ENCODE measurements at regions not wholly inside any gene's neighbourhood (a gene's known extent, or its start where the extent isn't known, plus 50 kb on each side); places are given as distances from the start of the nearest gene placed in this dataset.
A peak's percentile ranks its signal among the peaks of the same experiment; 100 is the strongest.

DNA sequence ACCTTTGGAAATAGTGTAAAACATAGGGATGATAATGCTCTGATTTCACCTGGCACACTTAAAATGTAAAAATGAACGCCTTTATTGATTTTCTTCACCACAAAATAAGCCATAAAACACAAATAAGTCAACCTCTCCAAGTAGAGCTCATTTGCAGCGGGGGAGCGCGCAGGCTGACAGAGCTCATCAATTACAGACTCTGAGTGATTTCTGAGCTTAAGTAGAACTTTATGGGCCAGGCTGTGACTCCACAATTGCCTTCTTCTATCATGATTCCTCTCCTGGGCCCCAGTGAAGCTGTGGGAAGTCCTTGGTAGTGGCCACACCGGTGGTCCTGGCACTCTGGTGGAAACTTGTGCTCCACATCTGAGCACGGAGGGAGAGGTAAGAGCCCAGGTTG, 789.0 kb upstream of the RAB6C start (continued):
- TF ChIP-seq, protein P1, sequence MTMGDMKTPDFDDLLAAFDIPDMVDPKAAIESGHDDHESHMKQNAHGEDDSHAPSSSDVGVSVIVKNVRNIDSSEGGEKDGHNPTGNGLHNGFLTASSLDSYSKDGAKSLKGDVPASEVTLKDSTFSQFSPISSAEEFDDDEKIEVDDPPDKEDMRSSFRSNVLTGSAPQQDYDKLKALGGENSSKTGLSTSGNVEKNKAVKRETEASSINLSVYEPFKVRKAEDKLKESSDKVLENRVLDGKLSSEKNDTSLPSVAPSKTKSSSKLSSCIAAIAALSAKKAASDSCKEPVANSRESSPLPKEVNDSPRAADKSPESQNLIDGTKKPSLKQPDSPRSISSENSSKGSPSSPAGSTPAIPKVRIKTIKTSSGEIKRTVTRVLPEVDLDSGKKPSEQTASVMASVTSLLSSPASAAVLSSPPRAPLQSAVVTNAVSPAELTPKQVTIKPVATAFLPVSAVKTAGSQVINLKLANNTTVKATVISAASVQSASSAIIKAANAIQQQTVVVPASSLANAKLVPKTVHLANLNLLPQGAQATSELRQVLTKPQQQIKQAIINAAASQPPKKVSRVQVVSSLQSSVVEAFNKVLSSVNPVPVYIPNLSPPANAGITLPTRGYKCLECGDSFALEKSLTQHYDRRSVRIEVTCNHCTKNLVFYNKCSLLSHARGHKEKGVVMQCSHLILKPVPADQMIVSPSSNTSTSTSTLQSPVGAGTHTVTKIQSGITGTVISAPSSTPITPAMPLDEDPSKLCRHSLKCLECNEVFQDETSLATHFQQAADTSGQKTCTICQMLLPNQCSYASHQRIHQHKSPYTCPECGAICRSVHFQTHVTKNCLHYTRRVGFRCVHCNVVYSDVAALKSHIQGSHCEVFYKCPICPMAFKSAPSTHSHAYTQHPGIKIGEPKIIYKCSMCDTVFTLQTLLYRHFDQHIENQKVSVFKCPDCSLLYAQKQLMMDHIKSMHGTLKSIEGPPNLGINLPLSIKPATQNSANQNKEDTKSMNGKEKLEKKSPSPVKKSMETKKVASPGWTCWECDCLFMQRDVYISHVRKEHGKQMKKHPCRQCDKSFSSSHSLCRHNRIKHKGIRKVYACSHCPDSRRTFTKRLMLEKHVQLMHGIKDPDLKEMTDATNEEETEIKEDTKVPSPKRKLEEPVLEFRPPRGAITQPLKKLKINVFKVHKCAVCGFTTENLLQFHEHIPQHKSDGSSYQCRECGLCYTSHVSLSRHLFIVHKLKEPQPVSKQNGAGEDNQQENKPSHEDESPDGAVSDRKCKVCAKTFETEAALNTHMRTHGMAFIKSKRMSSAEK (CRISPR knock-in tag; IDR thresholded peaks at IDR 0.05; ENCODE audit: borderline replicate concordance): no peak
- TF ChIP-seq, protein P2, sequence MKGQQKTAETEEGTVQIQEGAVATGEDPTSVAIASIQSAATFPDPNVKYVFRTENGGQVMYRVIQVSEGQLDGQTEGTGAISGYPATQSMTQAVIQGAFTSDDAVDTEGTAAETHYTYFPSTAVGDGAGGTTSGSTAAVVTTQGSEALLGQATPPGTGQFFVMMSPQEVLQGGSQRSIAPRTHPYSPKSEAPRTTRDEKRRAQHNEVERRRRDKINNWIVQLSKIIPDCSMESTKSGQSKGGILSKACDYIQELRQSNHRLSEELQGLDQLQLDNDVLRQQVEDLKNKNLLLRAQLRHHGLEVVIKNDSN (CRISPR knock-in tag; IDR thresholded peaks at IDR 0.05): no peak
- TF ChIP-seq E2F1 (CRISPR knock-in tag; IDR thresholded peaks at IDR 0.05) (no peak), USF2 (CRISPR knock-in tag; IDR thresholded peaks at IDR 0.05) (no peak), PRRX2 (CRISPR knock-in tag; IDR thresholded peaks at IDR 0.05) (no peak), KAT7 (CRISPR knock-in tag; IDR thresholded peaks at IDR 0.05; ENCODE audit: borderline replicate concordance) (no peak), AFF4 (CRISPR knock-in tag; IDR thresholded peaks at IDR 0.05; ENCODE audit: borderline replicate concordance) (no peak), FOXP4 (CRISPR knock-in tag; IDR thresholded peaks at IDR 0.05) (no peak)

GRCh38 chr2:129191530-129191929, 787.9 kb upstream of the RAB6C start:
- H3K4me1 Mint-ChIP-seq: peaks cover 65% of the 10 kb centered on the region
- peak; percentile 83 for ATAC-seq
- peaks cover 3% of the 10 kb centered on the region for H3K9me3 Mint-ChIP-seq
- H3K27ac Mint-ChIP-seq: peak overlapping the region; percentile 94
- no peaks in the 10 kb centered on the region for H3K36me3 Mint-ChIP-seq
- peak; percentile 63 for DNase-seq (ENCODE audit: low spot score)
- H3K4me3 Mint-ChIP-seq: no peak overlapping the region
- ChIA-PET CTCF (interaction anchor here (1.0 to 1.9 kb wide), 3 partner anchors 61 to 455 kb away, joined by 3 to 4 read pairs (median 3); no protein-coding TSS in a partner anchor), POLR2A (no interaction called here)
- H3K27me3 Mint-ChIP-seq (ENCODE audit: low read depth): peaks cover 25% of the 10 kb centered on the region
- peak; percentile 59 for TF ChIP-seq USF2 (CRISPR knock-in tag; IDR thresholded peaks at IDR 0.05)
- no peak; the same call in 1 of the 2 replicates for TF ChIP-seq SP1 (CRISPR knock-in tag; conservative IDR thresholded peaks at IDR 0.05)
- no peak for TF ChIP-seq TP53 (CRISPR knock-in tag; IDR thresholded peaks at IDR 0.05)
- no peak for TF ChIP-seq ZNF219 (CRISPR knock-in tag; IDR thresholded peaks at IDR 0.05; ENCODE audit: borderline replicate concordance)
- TF ChIP-seq TEAD1 (CRISPR knock-in tag; IDR thresholded peaks at IDR 0.05): peak; percentile 99
- TF ChIP-seq TEAD4 (CRISPR knock-in tag; IDR thresholded peaks at IDR 0.05): peak; percentile 90; the same call in 1 of the 2 replicates
- TF ChIP-seq, protein P3, sequence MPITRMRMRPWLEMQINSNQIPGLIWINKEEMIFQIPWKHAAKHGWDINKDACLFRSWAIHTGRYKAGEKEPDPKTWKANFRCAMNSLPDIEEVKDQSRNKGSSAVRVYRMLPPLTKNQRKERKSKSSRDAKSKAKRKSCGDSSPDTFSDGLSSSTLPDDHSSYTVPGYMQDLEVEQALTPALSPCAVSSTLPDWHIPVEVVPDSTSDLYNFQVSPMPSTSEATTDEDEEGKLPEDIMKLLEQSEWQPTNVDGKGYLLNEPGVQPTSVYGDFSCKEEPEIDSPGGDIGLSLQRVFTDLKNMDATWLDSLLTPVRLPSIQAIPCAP (CRISPR knock-in tag; IDR thresholded peaks at IDR 0.05): no peak
- TF ChIP-seq, protein P4, sequence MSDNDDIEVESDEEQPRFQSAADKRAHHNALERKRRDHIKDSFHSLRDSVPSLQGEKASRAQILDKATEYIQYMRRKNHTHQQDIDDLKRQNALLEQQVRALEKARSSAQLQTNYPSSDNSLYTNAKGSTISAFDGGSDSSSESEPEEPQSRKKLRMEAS (CRISPR knock-in tag; IDR thresholded peaks at IDR 0.05): peak; percentile 68; the same call in 1 of the 2 replicates
- TF ChIP-seq FOXK1 (CRISPR knock-in tag; IDR thresholded peaks at IDR 0.05): 0 out of 2 replicates have a peak, but pooled peaks have one; percentile 19
- TF ChIP-seq GTF2I (CRISPR knock-in tag; conservative IDR thresholded peaks at IDR 0.05): no peak
- TF ChIP-seq SMAD4 (CRISPR knock-in tag; IDR thresholded peaks at IDR 0.05): no peak
- TF ChIP-seq E2F4 (CRISPR knock-in tag; IDR thresholded peaks at IDR 0.05; ENCODE audit: borderline replicate concordance, low read depth): no peak
